Right renal cortex interstitium (tissue), 3 donors: ENCODE measurements at regions not wholly inside any gene's neighbourhood (a gene's known extent, or its start where the extent isn't known, plus 50 kb on each side); places are given as distances from the start of the nearest gene placed in this dataset.
"Not testable (repeated sequence)": the region's sequence is repeated elsewhere in the genome, so short reads cannot be mapped to it uniquely, and the experiment has no call there.

Source experiments
- DNase-seq, 3 donors: peaks; one replicate each; pipeline ENCODE4 v3.0.0-alpha.2; 2013; ENCODE audit warnings: low read depth in 3 of 3, low spot score in 2 of 3

DNA sequence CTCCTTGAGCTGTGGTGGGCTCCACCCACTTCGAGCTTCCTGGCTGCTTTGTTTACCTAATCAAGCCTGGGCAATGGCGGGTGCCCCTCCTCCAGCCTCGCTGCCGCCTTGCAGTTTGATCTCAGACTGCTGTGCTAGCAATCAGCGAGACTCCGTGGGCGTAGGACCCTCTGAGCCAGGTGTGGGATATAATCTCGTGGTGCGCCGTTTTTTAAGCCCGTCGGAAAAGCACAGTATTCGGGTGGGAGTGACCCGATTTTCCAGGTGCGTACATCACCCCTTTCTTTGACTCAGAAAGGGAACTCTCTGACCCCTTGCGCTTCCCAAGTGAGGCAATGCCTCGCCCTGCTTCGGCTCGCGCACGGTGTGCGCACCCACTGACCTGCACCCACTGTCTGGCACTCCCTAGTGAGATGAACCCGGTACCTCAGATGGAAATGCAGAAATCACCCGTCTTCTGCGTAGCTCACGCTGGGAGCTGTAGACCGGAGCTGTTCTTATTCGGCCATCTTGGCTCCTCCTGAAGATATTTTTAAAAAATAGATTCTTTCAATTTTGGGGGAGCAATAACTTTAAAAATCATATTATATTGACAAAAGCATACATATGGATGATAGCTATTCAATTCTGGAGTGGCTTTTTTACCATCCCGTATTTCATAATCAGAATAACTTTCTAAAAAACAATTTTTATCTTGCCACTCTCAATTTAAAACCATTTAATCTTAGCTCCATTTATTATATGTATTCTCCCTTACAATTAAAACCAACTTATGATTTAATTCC is 517.5 kb upstream of the NUDT12 start:
- DNase-seq = not testable (repeated sequence)

- DNase-seq = no peak
Observed at GRCh38 chr5:104071887-104072286, 509.3 kb upstream of the NUDT12 start.

GRCh38 chr5:104062621-104063377 is 500.2 kb upstream of the NUDT12 start:
- DNase-seq = no peak

GRCh38 chr5:104061707-104062106 is 499.1 kb upstream of the NUDT12 start:
- no peak for DNase-seq

- DNase-seq = no peak
Observed at GRCh38 chr5:104053353-104053649, 490.7 kb upstream of the NUDT12 start.

DNA sequence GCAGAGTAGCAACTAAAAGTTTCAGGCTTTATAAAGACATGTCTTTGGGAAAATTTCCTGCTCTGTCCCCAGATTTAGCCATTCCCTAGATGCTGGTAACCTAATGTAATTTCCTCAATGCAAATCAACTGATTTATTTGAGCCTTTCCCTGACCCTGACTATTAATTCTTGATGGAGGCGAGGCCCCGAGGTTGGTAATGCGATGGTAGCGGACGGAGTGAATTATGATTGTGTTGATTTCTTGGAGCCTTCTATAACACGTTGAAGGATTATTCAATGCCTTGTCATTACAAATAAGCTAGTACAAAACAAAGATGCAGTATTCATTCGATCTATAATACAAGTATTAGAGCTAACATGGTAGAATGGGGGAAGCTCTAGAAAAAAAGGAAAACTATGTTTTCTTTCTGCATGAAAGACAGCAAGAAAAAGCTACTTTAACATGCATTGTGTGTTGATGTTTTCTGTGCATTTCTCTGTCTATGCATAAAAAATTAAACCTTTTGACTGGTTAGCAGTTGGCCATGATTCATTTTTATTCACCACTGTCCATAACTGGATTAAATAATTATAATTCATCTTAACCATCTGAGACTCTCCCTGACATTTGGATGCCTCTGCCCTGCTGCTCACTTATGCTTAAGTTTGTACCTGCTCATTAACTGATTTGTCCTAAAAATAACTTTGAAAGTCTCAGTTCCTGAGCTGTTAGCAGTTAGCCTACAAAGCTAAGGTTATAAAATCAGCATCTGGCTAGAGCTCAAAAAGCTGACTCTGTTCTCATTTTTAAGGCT is 490.2 kb upstream of the NUDT12 start:
- DNase-seq = no peak

GRCh38 chr5:104050436-104050835 is 487.8 kb upstream of the NUDT12 start:
- no peak for DNase-seq

DNA sequence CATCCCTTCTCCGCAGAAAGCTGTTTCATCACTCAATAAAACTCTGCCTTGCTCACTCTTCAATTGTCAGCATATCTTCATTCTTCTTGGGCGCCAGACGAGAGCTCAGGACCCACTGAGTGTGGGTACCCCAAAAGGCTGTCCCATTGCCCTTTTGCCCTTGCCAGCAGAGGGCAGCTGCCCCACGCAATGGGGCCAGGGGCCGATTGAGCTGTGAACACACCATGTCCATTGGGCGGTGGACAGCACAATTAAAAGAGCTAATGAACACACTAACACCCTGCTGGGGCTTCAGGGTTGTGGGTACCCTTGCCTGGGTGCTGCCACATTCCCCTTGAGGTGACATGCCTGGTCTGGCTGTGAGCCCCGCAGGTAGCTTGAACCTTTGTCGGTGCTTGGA is 487.2 kb upstream of the NUDT12 start:
- DNase-seq = no peak

- DNase-seq = no peak
Observed at GRCh38 chr5:104048231-104048630, 485.6 kb upstream of the NUDT12 start.

DNA sequence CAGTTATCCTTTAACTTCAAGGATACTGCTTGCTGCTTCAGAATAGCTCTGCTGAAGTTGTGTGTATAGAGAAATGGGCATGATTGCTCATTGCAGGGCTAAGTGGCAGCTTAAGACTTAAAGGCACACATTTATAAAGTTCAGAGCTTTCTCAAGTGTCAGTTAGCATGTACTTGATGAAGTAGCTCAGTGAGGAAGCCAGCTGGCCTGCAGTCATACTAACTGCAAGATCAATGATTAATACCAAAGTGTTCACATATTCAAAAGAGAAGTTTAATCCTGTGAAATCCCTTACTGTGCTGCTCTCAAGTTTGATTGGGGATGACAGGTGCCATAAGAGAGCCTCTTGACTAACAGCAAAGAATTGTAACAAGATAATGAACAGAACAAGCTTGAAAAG is 483.4 kb upstream of the NUDT12 start:
- no peak for DNase-seq

GRCh38 chr5:104039871-104040270 is 477.3 kb upstream of the NUDT12 start:
- DNase-seq = not testable (repeated sequence)

GRCh38 chr5:104037136-104037535 is 474.5 kb upstream of the NUDT12 start:
- not testable (repeated sequence) for DNase-seq

DNA sequence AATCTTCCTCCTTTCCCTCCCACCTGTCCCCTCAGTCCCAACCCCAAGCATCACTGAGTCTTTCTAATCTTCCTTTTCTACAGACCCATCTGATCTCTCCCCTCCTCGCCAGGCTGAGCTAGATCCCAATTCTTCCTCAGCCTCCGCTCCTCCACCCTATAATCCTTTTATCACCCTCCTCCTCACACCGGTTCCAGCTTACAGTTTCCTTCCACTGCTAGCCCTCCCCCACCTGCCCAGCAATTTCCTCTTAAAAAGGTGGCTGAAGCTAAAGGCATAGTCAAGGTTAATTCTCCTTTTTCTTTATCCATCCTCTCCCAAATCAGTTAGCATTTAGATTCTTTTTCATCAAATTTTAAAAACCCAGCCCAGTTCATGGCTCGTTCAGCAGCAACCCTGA is 470.6 kb upstream of the NUDT12 start:
- not testable (repeated sequence) for DNase-seq

- DNase-seq = no peak
Observed at GRCh38 chr5:104024538-104024937, 461.9 kb upstream of the NUDT12 start.

DNA sequence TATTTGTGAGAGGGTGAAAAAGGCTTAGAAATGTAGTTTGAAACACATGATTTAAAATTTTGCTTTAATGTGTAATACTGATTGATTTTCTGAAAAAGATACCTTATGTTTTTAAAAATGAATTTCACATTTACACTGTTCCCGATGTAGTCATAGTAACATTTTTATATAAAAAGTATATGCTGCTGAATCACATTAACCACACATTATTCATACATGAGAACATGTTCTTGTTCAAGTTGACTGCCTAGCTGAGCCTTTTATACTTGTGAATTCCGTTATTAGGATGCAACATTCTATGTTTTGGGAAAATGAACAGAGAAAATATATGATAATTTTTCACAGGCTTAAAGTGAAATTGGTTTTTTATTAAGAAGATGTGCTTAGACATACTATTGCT is 461.1 kb upstream of the NUDT12 start:
- no peak for DNase-seq

DNA sequence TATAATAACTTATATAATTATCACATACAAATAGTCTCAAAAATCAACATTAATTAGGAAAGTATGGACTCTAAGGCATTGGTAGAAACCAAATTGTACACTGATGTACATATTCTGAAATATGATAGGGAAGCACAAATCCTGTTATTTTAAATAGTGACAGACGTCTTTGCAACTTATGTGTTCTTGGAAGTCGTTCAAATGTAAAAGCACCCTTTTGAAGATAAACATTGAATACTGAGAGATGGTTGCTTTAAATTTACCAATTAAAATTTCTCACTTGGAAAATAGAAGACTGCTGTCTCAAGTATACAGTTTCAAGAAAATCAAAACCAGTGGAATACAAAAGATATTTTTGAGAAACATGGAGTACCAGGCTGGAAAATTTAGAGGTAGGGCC is 457.4 kb upstream of the NUDT12 start:
- no peak for DNase-seq

- no peak for DNase-seq
Observed at GRCh38 chr5:104018299-104018698, 455.7 kb upstream of the NUDT12 start.

GRCh38 chr5:104016646-104017045 is 454.1 kb upstream of the NUDT12 start:
- DNase-seq = no peak

- DNase-seq = no peak
Observed at GRCh38 chr5:104015765-104016164, 453.2 kb upstream of the NUDT12 start.

GRCh38 chr5:104002783-104003182 is 440.2 kb upstream of the NUDT12 start:
- DNase-seq = not testable (repeated sequence)

- no peak for DNase-seq
Observed at GRCh38 chr5:104001136-104001535, 438.5 kb upstream of the NUDT12 start.

- DNase-seq = no peak
Observed at GRCh38 chr5:103993031-103993430, 430.4 kb upstream of the NUDT12 start.
